NCI-H345 treated with DMSO at 0.1 percent for 48 hours (cell line): ENCODE measurements at regions not wholly inside any gene's neighbourhood (a gene's known extent, or its start where the extent isn't known, plus 50 kb on each side); places are given as distances from the start of the nearest gene placed in this dataset.

Experiments used
- DNase-seq: peaks from one replicate; lab custom pipeline; 2025; ENCODE audit not compliant: unreplicated experiment; lab: John Stamatoyannopoulos, UW

- DNase-seq = no peak
Observed at GRCh38 chr13:71089056-71089455, 777.9 kb downstream of the DACH1 start.

DNA sequence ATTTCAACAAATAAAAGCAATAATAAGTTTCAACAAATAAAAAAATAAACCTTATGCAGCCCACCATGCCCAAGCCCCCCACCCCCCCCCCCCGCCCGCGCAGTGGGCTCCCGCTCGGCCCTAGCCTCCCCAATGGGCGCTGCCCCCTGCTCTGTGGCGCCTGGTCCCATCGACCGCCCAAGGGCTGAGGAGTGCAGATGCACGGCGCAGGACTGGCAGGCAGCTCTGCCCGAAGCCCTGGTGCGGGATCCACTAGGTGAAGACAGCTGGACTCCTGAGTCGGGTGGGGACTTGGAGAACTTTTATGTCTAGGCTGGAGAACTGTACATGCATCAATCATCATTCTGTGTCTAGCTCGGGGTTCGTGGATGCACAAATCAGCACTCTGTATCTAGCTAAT, 779.6 kb downstream of the DACH1 start:
- no peak for DNase-seq

GRCh38 chr13:71087006-71087405, 780.0 kb downstream of the DACH1 start:
- no peak for DNase-seq

GRCh38 chr13:71082631-71083030, 784.4 kb downstream of the DACH1 start:
- DNase-seq = no peak

DNA sequence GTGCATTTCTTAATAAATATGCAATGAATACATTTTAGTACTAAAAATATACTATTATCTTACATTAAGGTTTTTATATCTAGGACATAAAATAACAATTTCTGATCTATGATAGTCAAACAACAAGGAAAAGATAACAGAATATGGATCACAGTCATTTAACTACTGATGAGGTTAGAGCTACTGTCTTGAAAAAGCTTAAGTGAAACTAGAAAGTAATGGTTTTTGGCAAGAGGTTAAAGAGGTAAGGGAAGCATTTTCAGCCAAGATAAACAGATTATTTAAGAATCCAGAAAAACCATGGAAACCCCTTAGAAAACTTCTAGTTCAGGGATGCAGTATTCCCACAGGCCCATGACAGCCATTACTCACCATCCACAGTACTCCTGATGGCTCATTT, 787.4 kb downstream of the DACH1 start:
- DNase-seq = no peak

DNA sequence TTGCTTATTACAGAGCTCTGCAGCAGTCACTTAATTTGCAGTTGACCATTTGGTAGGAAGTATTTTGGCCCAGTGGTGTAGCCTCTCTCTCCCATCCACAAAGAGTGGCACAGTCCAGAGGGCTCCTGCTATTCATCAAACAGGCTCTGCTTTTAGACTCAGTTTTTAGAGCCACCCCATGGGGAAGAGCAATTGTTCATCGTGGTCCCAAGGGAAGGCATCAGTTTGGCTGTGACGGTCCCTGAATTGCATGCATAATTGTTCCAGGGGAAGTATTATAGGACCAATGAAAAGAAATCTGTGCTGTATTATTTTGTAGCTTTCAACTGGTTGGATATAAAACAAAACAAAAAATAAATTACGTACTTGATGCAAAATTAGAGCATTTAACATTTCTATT, 799.0 kb downstream of the DACH1 start:
- peak; percentile 26 for DNase-seq

GRCh38 chr13:71067165-71067815, 799.7 kb downstream of the DACH1 start:
- DNase-seq = no peak

DNA sequence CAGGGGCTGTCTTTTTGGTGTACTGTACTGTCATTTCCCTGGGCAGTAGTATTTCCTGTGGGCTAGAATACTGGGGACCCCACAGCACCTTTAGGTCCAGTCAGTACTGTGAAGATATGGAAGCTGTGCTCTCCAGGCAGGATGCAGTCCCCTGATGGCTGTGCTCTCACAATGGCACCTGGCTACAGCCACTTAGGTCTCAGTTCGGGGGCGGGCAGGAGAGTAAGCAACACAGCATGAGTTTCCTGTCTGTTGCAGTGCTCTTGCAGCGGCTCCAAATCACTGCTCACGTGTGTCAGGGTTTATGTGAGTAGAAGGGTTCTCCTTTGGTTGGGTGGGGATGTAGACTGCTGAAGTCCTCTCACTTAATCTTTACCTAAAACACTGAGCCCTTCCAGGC, 810.4 kb downstream of the DACH1 start:
- DNase-seq = no peak

GRCh38 chr13:71055644-71056043, 811.4 kb downstream of the DACH1 start:
- no peak for DNase-seq

- DNase-seq = no peak
Observed at GRCh38 chr13:71055047-71055446, 812.0 kb downstream of the DACH1 start.

GRCh38 chr13:71054358-71054757, 812.6 kb downstream of the DACH1 start:
- no peak for DNase-seq

DNA sequence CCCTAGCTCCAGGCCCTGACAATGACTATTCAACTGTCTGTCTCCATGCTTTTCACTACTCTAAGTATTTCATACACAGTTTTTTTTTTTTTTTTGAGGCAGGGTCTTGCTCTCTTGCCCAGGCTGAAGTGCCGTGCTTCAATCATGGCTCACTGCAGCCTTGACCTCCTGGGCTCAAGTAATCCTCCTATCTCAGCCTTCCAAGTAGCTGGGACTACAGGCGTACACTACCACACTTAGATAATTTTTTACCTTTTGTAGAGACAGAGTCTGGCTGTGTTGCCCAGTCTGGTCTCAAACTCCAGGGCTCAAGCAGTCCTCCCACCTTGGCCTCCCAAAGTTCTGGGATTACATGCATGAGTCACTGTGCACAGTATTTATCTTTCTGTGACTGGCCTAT, 815.4 kb downstream of the DACH1 start:
- DNase-seq = no peak

DNA sequence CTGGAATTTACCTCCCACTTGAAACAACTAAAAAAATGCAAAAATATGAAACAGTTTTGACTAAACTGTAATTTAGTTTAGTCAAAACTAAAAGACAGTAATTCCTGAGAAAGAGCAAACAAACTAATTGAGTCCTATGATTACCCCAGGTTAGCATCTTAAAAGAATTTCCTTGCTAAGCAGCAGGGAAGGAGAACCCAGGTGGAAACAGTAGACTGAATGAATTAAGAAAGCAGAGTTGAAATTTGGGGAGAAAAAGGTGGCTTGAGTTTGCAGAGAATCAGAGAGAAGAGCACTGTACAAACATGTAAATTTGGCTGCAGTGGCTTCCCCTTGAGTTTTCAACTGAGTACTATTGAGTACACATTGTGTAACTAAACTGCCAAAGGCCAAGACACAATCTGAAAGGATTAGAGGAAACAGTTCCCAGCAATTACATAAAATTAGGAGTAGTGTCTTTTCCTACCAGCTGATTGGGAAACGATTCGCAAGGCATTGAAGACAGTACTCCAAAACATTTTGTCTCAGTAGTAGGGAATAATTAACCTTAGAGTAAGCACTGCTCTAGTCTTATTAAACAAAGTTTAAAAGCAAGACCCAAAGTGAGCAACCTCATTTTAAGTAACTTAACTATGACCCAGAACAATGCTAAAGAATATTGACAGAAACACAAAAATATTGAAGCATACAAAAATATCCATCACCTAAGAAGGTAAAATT, 820.5 kb downstream of the DACH1 start:
- no peak for DNase-seq

GRCh38 chr13:71045101-71045500, 821.9 kb downstream of the DACH1 start:
- DNase-seq = no peak

GRCh38 chr13:71039440-71039839, 827.6 kb downstream of the DACH1 start:
- DNase-seq = peak; percentile 5

GRCh38 chr13:71034018-71034417, 833.0 kb downstream of the DACH1 start:
- DNase-seq = no peak

DNA sequence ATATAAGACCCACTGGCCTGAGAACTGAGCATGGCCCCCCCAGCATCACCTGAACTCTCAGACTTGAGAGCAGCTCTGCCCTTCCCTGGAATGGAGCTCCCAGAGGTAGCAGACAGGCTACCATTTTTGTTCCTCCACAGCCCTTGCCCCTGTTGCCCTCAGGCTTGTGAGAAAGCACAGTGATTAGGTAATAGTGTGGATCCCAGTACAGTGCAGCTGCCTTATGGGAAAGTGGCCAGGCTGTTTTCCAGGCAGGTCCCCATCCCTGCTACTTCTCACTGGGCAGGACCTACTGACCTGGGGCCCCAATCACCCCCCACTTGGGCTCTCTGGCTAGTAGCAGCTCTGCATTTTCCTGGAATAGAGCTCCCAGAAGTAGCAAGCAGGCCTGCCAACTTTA, 834.0 kb downstream of the DACH1 start:
- DNase-seq = no peak

GRCh38 chr13:71030784-71031183, 836.2 kb downstream of the DACH1 start:
- no peak for DNase-seq

GRCh38 chr13:71028884-71029283, 838.1 kb downstream of the DACH1 start:
- no peak for DNase-seq

- DNase-seq = no peak
Observed at GRCh38 chr13:71021825-71022422, 845.1 kb downstream of the DACH1 start.

DNA sequence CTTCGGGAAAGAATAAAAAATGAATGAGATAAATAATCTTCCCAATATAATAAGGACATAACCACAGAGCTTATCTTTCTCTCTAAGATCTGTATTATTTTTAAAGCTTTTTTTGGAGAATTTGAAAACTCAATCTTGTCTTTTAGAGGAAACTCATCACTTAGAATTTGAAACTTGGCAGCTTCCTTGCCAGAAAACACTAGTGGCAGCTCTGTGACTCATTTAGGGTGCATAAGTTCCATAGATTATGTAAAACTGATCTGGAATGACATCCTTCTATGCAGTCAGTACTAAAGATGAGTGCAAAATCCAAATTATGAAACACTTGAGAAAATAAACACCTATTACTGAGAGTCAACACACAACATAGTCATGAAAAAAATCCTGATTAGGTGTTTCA, 848.0 kb downstream of the DACH1 start:
- no peak for DNase-seq

DNA sequence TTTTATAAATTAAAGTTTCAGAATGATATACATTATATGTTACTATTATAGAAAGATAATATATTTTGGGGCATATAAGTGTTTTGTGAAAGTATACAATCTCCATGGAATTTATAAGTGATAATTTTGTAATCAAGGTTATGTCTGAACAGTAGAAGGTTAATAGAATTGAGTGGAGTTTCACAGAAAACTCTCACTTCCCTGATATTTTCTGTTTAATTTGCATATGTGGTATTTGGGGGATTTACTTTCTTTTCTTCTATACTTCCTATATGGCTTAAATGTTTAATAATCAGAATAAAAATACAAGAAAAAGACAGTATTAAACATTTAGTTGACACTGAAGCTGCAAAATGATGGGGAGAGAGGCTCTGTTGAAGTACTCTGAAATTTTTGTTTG, 848.5 kb downstream of the DACH1 start:
- no peak for DNase-seq
